ENCODE measurements at regions not wholly inside any gene's neighbourhood (a gene's known extent, or its start where the extent isn't known, plus 50 kb on each side); places are given as distances from the start of the nearest gene placed in this dataset.

GRCh38 chr16:86823125-86823524, 244.8 kb downstream of the FOXL1 start:
- no peaks in the 10 kb centered on the region for H3K79me2 ChIP-seq (ENCODE audit: control insufficient read depth, insufficient read depth, low read length)
- no peaks in the 10 kb centered on the region for H3K36me3 ChIP-seq (ENCODE audit: control insufficient read depth, insufficient read depth, low read length)
- H3K4me3 ChIP-seq (replicated peaks in 1 of 4; ENCODE audit: control extremely low read depth in 1 of 4, insufficient read depth in 1 of 4, low read depth in 3 of 4, low read length in 4 of 4): no peak overlapping the region
- no peak overlapping the region for H3K27ac ChIP-seq (ENCODE audit: insufficient read depth, low read length)
- H3K9ac ChIP-seq (ENCODE audit: insufficient read depth, low read length): no peak overlapping the region
- peaks cover 38% of the 10 kb centered on the region for H3K27me3 ChIP-seq (ENCODE audit: control insufficient read depth, insufficient read depth, low read length)
- DNase-seq (ENCODE audit: low read depth in 2 of 2): peak in 1 of 2 donors; percentile 81
- no peaks in the 10 kb centered on the region for H3K4me1 ChIP-seq (ENCODE audit: control insufficient read depth, extremely low read depth, insufficient read depth, low read length)
- no peak for TF ChIP-seq EZH2 (IDR thresholded peaks at IDR 0.05; ENCODE audit: low read length, missing control alignments)
- TF ChIP-seq, protein P1, sequence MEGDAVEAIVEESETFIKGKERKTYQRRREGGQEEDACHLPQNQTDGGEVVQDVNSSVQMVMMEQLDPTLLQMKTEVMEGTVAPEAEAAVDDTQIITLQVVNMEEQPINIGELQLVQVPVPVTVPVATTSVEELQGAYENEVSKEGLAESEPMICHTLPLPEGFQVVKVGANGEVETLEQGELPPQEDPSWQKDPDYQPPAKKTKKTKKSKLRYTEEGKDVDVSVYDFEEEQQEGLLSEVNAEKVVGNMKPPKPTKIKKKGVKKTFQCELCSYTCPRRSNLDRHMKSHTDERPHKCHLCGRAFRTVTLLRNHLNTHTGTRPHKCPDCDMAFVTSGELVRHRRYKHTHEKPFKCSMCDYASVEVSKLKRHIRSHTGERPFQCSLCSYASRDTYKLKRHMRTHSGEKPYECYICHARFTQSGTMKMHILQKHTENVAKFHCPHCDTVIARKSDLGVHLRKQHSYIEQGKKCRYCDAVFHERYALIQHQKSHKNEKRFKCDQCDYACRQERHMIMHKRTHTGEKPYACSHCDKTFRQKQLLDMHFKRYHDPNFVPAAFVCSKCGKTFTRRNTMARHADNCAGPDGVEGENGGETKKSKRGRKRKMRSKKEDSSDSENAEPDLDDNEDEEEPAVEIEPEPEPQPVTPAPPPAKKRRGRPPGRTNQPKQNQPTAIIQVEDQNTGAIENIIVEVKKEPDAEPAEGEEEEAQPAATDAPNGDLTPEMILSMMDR (conservative IDR thresholded peaks at IDR 0.05 in 1 of 2, IDR thresholded peaks at IDR 0.05 in 1 of 2; ENCODE audit: low read depth in 1 of 2, low read length in 2 of 2): no peak
- no peaks in the 10 kb centered on the region for H3K9me3 ChIP-seq (ENCODE audit: control insufficient read depth, insufficient read depth, low read depth, low read length)
- H2AFZ ChIP-seq (ENCODE audit: low read length): no peak overlapping the region
- no peaks in the 10 kb centered on the region for H4K20me1 ChIP-seq (ENCODE audit: control insufficient read depth, extremely low read depth, insufficient read depth, low read length)
- no peak overlapping the region for H3K4me2 ChIP-seq (ENCODE audit: extremely low read depth, insufficient read depth, low read length)

DNA sequence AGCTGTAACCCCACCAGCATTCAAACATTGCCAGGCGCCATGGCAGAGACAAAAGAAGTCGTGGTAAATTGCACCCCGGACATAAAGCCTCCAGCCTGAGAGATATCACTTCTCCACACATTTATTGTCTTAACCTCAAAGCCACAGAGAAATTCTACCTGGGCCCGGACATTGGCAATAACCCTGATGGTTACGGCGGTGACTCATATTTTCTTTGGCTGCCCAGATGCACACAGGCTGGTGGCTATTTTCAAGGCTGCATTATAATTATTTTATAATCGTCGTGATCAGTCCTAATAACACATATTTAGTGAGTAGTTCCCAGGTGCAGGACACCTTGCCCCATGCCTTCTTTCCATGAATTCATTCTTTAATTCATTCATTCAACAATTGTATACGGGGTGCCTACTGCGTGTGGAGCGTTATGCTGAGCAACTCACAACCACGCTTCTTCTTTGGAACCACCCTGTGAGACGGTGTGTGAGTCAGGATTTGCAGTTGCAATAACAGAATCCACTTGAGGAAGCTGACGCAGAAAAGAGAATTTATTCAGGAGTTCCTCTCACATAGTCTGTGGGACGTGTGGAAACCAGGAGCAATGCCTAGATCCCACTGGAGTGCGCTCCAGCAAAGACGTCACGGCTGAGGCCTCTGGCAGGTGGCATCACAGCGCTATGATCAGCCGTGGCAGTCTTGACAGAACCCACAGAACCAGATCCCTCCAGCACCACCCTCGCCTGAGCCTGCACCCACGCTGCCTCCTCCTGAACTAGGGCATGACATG, 245.7 kb downstream of the FOXL1 start:
- H3K27me3 ChIP-seq (ENCODE audit: control insufficient read depth, insufficient read depth, low read length): peaks cover 30% of the 10 kb centered on the region
- H3K4me2 ChIP-seq (ENCODE audit: extremely low read depth, insufficient read depth, low read length): no peak overlapping the region
- TF ChIP-seq, protein P1 (conservative IDR thresholded peaks at IDR 0.05 in 1 of 2, IDR thresholded peaks at IDR 0.05 in 1 of 2; ENCODE audit: low read depth in 1 of 2, low read length in 2 of 2): no peak
- TF ChIP-seq EZH2 (IDR thresholded peaks at IDR 0.05; ENCODE audit: low read length, missing control alignments): no peak
- H3K4me3 ChIP-seq (replicated peaks in 1 of 4; ENCODE audit: control extremely low read depth in 1 of 4, insufficient read depth in 1 of 4, low read depth in 3 of 4, low read length in 4 of 4): no peak overlapping the region
- no peak overlapping the region for H3K9ac ChIP-seq (ENCODE audit: insufficient read depth, low read length)
- no peak overlapping the region for H2AFZ ChIP-seq (ENCODE audit: low read length)
- no peaks in the 10 kb centered on the region for H3K4me1 ChIP-seq (ENCODE audit: control insufficient read depth, extremely low read depth, insufficient read depth, low read length)
- H4K20me1 ChIP-seq (ENCODE audit: control insufficient read depth, extremely low read depth, insufficient read depth, low read length): no peaks in the 10 kb centered on the region
- no peaks in the 10 kb centered on the region for H3K36me3 ChIP-seq (ENCODE audit: control insufficient read depth, insufficient read depth, low read length)
- no peaks in the 10 kb centered on the region for H3K9me3 ChIP-seq (ENCODE audit: control insufficient read depth, insufficient read depth, low read depth, low read length)
- H3K27ac ChIP-seq (ENCODE audit: insufficient read depth, low read length): no peak overlapping the region
- DNase-seq (ENCODE audit: low read depth in 2 of 2): peak; percentile 80 to 99
- H3K79me2 ChIP-seq (ENCODE audit: control insufficient read depth, insufficient read depth, low read length): no peaks in the 10 kb centered on the region

DNA sequence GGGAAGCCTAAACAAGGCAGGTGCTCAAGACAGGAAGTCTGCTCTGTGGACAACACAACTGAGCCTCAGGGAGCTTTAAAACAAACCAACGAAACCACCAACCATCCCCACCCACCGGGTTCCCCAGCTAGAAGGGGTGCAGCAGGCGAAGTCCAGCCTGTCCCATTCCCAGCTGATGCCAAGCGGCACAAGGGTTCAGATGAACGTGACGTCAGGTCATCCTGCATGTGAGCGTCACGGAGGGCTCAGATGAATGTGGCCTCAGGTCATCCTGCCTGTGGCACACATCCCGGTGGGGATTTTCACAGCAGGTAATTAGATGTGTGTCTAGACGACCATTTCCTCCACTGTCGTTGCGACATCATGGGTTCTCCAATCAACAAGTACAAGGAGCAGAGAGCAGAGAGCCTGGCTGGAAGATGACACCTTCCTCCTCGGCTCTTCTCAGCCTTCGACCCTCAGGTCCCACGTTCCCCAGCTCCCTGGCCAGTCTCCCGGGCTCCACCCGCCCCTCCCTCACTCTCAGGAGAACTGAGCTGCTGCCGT, 246.5 kb downstream of the FOXL1 start:
- no peaks in the 10 kb centered on the region for H3K4me1 ChIP-seq (ENCODE audit: control insufficient read depth, extremely low read depth, insufficient read depth, low read length)
- no peak overlapping the region for H3K9ac ChIP-seq (ENCODE audit: insufficient read depth, low read length)
- no peaks in the 10 kb centered on the region for H3K79me2 ChIP-seq (ENCODE audit: control insufficient read depth, insufficient read depth, low read length)
- DNase-seq (ENCODE audit: low read depth in 2 of 2): peak; percentile 12 to 70
- no peak overlapping the region for H3K27ac ChIP-seq (ENCODE audit: insufficient read depth, low read length)
- H3K27me3 ChIP-seq (ENCODE audit: control insufficient read depth, insufficient read depth, low read length): peaks cover 26% of the 10 kb centered on the region
- H4K20me1 ChIP-seq (ENCODE audit: control insufficient read depth, extremely low read depth, insufficient read depth, low read length): no peaks in the 10 kb centered on the region
- H3K36me3 ChIP-seq (ENCODE audit: control insufficient read depth, insufficient read depth, low read length): no peaks in the 10 kb centered on the region
- no peak overlapping the region for H2AFZ ChIP-seq (ENCODE audit: low read length)
- no peaks in the 10 kb centered on the region for H3K9me3 ChIP-seq (ENCODE audit: control insufficient read depth, insufficient read depth, low read depth, low read length)
- TF ChIP-seq, protein P1 (conservative IDR thresholded peaks at IDR 0.05 in 1 of 2, IDR thresholded peaks at IDR 0.05 in 1 of 2; ENCODE audit: low read depth in 1 of 2, low read length in 2 of 2): no peak
- no peak for TF ChIP-seq EZH2 (IDR thresholded peaks at IDR 0.05; ENCODE audit: low read length, missing control alignments)
- no peak overlapping the region for H3K4me2 ChIP-seq (ENCODE audit: extremely low read depth, insufficient read depth, low read length)
- H3K4me3 ChIP-seq (replicated peaks in 1 of 4; ENCODE audit: control extremely low read depth in 1 of 4, insufficient read depth in 1 of 4, low read depth in 3 of 4, low read length in 4 of 4): no peak overlapping the region
